H1 (cell line): ENCODE measurements at regions not wholly inside any gene's neighbourhood (a gene's known extent, or its start where the extent isn't known, plus 50 kb on each side); places are given as distances from the start of the nearest gene placed in this dataset.

Experiments
- CTCF ChIA-PET: fragments of 300-600 bp; sonication (Branson Sonifier 250); formaldehyde crosslinking; loops from one replicate; lab custom pipeline; 2021; ENCODE audit not compliant: partially characterized antibody; lab: Charles Lee
- POLR2A ChIA-PET: fragments of 300-600 bp; sonication (Branson Sonifier 250); formaldehyde crosslinking; loops from one replicate; lab custom pipeline; 2021; ENCODE audit warnings: inconsistent platforms; ENCODE audit not compliant: partially characterized antibody; lab: Charles Lee
- DNase-seq, 2 experiments: peaks; one replicate each; pipeline versions ENCODE4 v3.0.0 to v3.0.0-alpha.2; 2010 to 2022; ENCODE audit warnings: low spot score in 2 of 2, low read depth in 1 of 2, mixed read lengths in 1 of 2
- FAIRE-seq: peaks from 2 replicates; lab custom pipeline; 2011; peaks lifted over from hg19 to GRCh38; lab: Jason Lieb, UNC
- H2AFZ ChIP-seq: 2 replicates; pipeline ENCODE4 v1.8.1; 2012; ENCODE audit warnings: low read length, inconsistent platforms
- H2AK5ac ChIP-seq: 2 replicates; pipeline ENCODE4 v1.6.1; 2013; ENCODE audit warnings: low read depth, low read length
- H2BK120ac ChIP-seq: replicated peaks from 2 replicates; pipeline ENCODE3; 2013; ENCODE audit warnings: low read depth, low read length, inconsistent platforms
- H2BK12ac ChIP-seq: 2 replicates; pipeline ENCODE4 v1.6.1; 2013; ENCODE audit warnings: low read depth, low read length
- H2BK15ac ChIP-seq: 2 replicates; pipeline ENCODE4 v1.6.1; 2013; ENCODE audit warnings: low read length
- H2BK20ac ChIP-seq: 2 replicates; pipeline ENCODE4 v1.6.1; 2013; ENCODE audit warnings: low read length
- H2BK5ac ChIP-seq: 2 replicates; pipeline ENCODE4 v1.6.1; 2013; ENCODE audit warnings: low read depth, low read length
- H3K14ac ChIP-seq: 2 replicates; pipeline ENCODE4 v1.6.1; 2013; ENCODE audit warnings: inconsistent platforms; ENCODE audit not compliant: insufficient read length
- H3K18ac ChIP-seq: 2 replicates; pipeline ENCODE4 v1.6.1; 2013; ENCODE audit warnings: low read length; ENCODE audit errors: extremely low read depth
- H3K23ac ChIP-seq: 2 replicates; pipeline ENCODE4 v1.6.1; 2013; ENCODE audit warnings: inconsistent platforms; ENCODE audit not compliant: insufficient read length
- H3K23me2 ChIP-seq: 2 replicates; pipeline ENCODE4 v1.6.1; 2013; ENCODE audit warnings: low read depth, low read length
- H3K27ac ChIP-seq: 2 replicates; pipeline ENCODE4 v1.6.1; 2011; ENCODE audit warnings: low read depth, low read length, inconsistent platforms
- H3K27me3 ChIP-seq, 4 experiments: replicated peaks in 1 of 4; 1 replicate in 1 of 4; 2 replicates in 3 of 4; pipeline versions ENCODE4 v1.6.1 to v1.8.1; 2011 to 2013; ENCODE audit warnings: low read length in 3 of 4, mild to moderate bottlenecking in 3 of 4, inconsistent platforms in 2 of 4, mixed read lengths in 2 of 4, moderate library complexity in 1 of 4; ENCODE audit not compliant: control insufficient read depth in 3 of 4, insufficient read depth in 3 of 4; ENCODE audit errors: extremely low read depth in 1 of 4
- H3K36me3 ChIP-seq, 4 experiments: 2 replicates each; pipeline versions ENCODE4 v1.6.1 to v1.8.1; 2011 to 2013; ENCODE audit warnings: mild to moderate bottlenecking in 4 of 4, low read length in 3 of 4, moderate library complexity in 2 of 4, control low read depth in 1 of 4, inconsistent platforms in 1 of 4; ENCODE audit not compliant: insufficient read depth in 4 of 4, control insufficient read depth in 2 of 4
- H3K4ac ChIP-seq: replicated peaks from 2 replicates; pipeline ENCODE3; 2013; ENCODE audit warnings: low read length, low read depth, mixed read lengths, inconsistent platforms; ENCODE audit not compliant: insufficient read length
- H3K4me1 ChIP-seq, 4 experiments: replicated peaks in 1 of 4; 1 replicate in 1 of 4; 2 replicates in 3 of 4; pipeline versions ENCODE4 v1.6.1 to v1.8.1; 2011 to 2013; ENCODE audit warnings: low read length in 3 of 4, inconsistent platforms in 2 of 4, mixed read lengths in 1 of 4; ENCODE audit not compliant: insufficient read depth in 4 of 4, control insufficient read depth in 3 of 4
- H3K4me2 ChIP-seq, 2 experiments: 2 replicates each; pipeline versions ENCODE4 v1.6.1 to v1.8.1; 2011 to 2013; ENCODE audit warnings: low read depth in 2 of 2, low read length in 2 of 2, control low read depth in 1 of 2, inconsistent platforms in 1 of 2, mild to moderate bottlenecking in 1 of 2; ENCODE audit not compliant: insufficient read depth in 1 of 2
- H3K4me3 ChIP-seq, 4 experiments: fragments of 200-600, 300-600 bp in 1 of 4; sonication (generic), shearing (Covaris generic), sonication (Bioruptor Twin) in 1 of 4; 2 replicates each; pipeline versions ENCODE4 v1.5.1 to v1.8.1; 2011 to 2016; ENCODE audit warnings: low read length in 4 of 4, low read depth in 3 of 4, control low read depth in 2 of 4, inconsistent platforms in 2 of 4, mild to moderate bottlenecking in 2 of 4, mixed read lengths in 1 of 4, moderate library complexity in 1 of 4; ENCODE audit not compliant: insufficient read depth in 2 of 4; ENCODE audit errors: extremely low read depth in 1 of 4
- H3K56ac ChIP-seq: replicated peaks from 2 replicates; pipeline ENCODE3; 2013; ENCODE audit warnings: low read depth, mild to moderate bottlenecking, mixed read lengths, low read length, inconsistent platforms; ENCODE audit not compliant: insufficient read length
- H3K79me1 ChIP-seq: 2 replicates; pipeline ENCODE4 v1.6.1; 2013; ENCODE audit warnings: low read depth, low read length, control low read depth
- H3K79me2 ChIP-seq, 2 experiments: 2 replicates each; pipeline versions ENCODE4 v1.6.1 to v1.8.1; 2012 to 2013; ENCODE audit warnings: low read length in 2 of 2, mild to moderate bottlenecking in 2 of 2, inconsistent platforms in 1 of 2; ENCODE audit not compliant: insufficient read depth in 2 of 2, control insufficient read depth in 1 of 2
- H3K9ac ChIP-seq, 4 experiments: replicated peaks in 1 of 4; 1 replicate in 1 of 4; 2 replicates in 3 of 4; pipeline versions ENCODE4 v1.6.1 to v1.8.1; 2011 to 2013; ENCODE audit warnings: low read depth in 3 of 4, low read length in 3 of 4, control low read depth in 2 of 4, mild to moderate bottlenecking in 2 of 4, moderate library complexity in 2 of 4, inconsistent platforms in 1 of 4; ENCODE audit errors: extremely low read depth in 1 of 4
- H3K9me3 ChIP-seq, 2 experiments: 2 replicates each; pipeline versions ENCODE4 v1.6.1 to v1.8.1; 2012 to 2013; ENCODE audit warnings: mild to moderate bottlenecking in 2 of 2, moderate library complexity in 2 of 2, control low read depth in 1 of 2, inconsistent platforms in 1 of 2, low read depth in 1 of 2, low read length in 1 of 2, mixed read lengths in 1 of 2; ENCODE audit not compliant: insufficient read depth in 2 of 2
- H4K20me1 ChIP-seq, 2 experiments: replicated peaks in 1 of 2; 2 replicates each; pipeline versions ENCODE3 to v1.8.1; 2011 to 2013; ENCODE audit warnings: inconsistent platforms in 2 of 2, low read length in 2 of 2, mild to moderate bottlenecking in 1 of 2; ENCODE audit not compliant: insufficient read depth in 2 of 2, control insufficient read depth in 1 of 2
- H4K5ac ChIP-seq: 2 replicates; pipeline ENCODE4 v1.6.1; 2013; ENCODE audit warnings: low read length, low read depth, mixed read lengths, inconsistent platforms; ENCODE audit not compliant: insufficient read length
- H4K8ac ChIP-seq: 2 replicates; pipeline ENCODE4 v1.8.0; 2013; ENCODE audit warnings: mild to moderate bottlenecking, moderate library complexity, low read length, inconsistent platforms; ENCODE audit not compliant: insufficient read depth; ENCODE audit errors: extremely low read depth
- H4K91ac ChIP-seq: replicated peaks from 2 replicates; pipeline ENCODE3; 2013; ENCODE audit warnings: low read length, mixed read lengths, inconsistent platforms; ENCODE audit not compliant: insufficient read length
- CBX8 ChIP-seq: fragments of 300-800, 300-1000 bp; sonication (generic); IDR thresholded peaks from 2 replicates; pipeline ENCODE4 v1.7.1; 2016; ENCODE audit warnings: low read depth, low read length, borderline replicate concordance
- CEBPB ChIP-seq: IDR thresholded peaks from 2 replicates; pipeline ENCODE4 v1.6.1; 2012; ENCODE audit warnings: low read depth, low read length
- CHD2 ChIP-seq: IDR thresholded peaks from 2 replicates; pipeline ENCODE4 v1.6.1; 2012; ENCODE audit warnings: low read length, improper control_type of control experiment
- CTBP2 ChIP-seq: IDR thresholded peaks from 2 replicates; pipeline ENCODE4 v1.7.0; 2011; ENCODE audit warnings: borderline replicate concordance, mild to moderate bottlenecking, moderate library complexity, mixed read lengths, low read length; ENCODE audit not compliant: insufficient read depth, insufficient read length
- EGR1 ChIP-seq: IDR thresholded peaks from 2 replicates; pipeline ENCODE4 v1.6.1; 2011; ENCODE audit warnings: low read depth, low read length, borderline replicate concordance
- FOSL1 ChIP-seq: IDR thresholded peaks from 2 replicates; pipeline ENCODE4 v1.6.1; 2011; ENCODE audit warnings: mild to moderate bottlenecking, low read depth, low read length, moderate library complexity; ENCODE audit not compliant: insufficient read depth
- GTF2F1 ChIP-seq: IDR thresholded peaks from 2 replicates; pipeline ENCODE4 v1.6.1; 2012; ENCODE audit warnings: low read depth, low read length, improper control_type of control experiment, borderline replicate concordance
- HDAC6 ChIP-seq: IDR thresholded peaks from one replicate; pipeline ENCODE4 v1.7.1; 2012; ENCODE audit warnings: low read depth, mild to moderate bottlenecking, inconsistent platforms, low read length, moderate library complexity
- JUN ChIP-seq: IDR thresholded peaks from 2 replicates; pipeline ENCODE4 v1.6.1; 2011; ENCODE audit warnings: low read depth, mild to moderate bottlenecking, improper control_type of control experiment, low read length
- POLR2A ChIP-seq, 2 experiments: IDR thresholded peaks; 1 replicate in 1 of 2; 2 replicates in 1 of 2; pipeline ENCODE4 v1.6.1; 2011; ENCODE audit warnings: low read depth in 2 of 2, low read length in 2 of 2, mild to moderate bottlenecking in 2 of 2; ENCODE audit errors: control extremely low read depth in 1 of 2
- RAD21 ChIP-seq, 2 experiments: IDR thresholded peaks in 1 of 2; conservative IDR thresholded peaks in 1 of 2; 2 replicates each; pipeline ENCODE4 v1.6.1; 2011; ENCODE audit warnings: low read depth in 2 of 2, low read length in 2 of 2, improper control_type of control experiment in 1 of 2, inconsistent platforms in 1 of 2, mild to moderate bottlenecking in 1 of 2, moderate library complexity in 1 of 2
- RBBP5 ChIP-seq: IDR thresholded peaks from 2 replicates; pipeline ENCODE4 v1.7.1; 2012; ENCODE audit warnings: low read depth, mild to moderate bottlenecking, inconsistent platforms, low read length, moderate library complexity, borderline replicate concordance
- RNF2 ChIP-seq: fragments of 200-900, 300-1000 bp; sonication (generic); IDR thresholded peaks from 2 replicates; pipeline ENCODE4 v1.7.1; 2016; ENCODE audit warnings: borderline replicate concordance, low read depth, mild to moderate bottlenecking, antibody characterized with exemption, low read length; ENCODE audit not compliant: poor library complexity, severe bottlenecking; ENCODE audit errors: missing control alignments
- SRF ChIP-seq: IDR thresholded peaks from 2 replicates; pipeline ENCODE4 v1.6.1; 2011; ENCODE audit warnings: mild to moderate bottlenecking, low read depth, low read length, moderate library complexity
- WGBS, 2 experiments: shearing (Covaris generic) in 1 of 2; methylation state at CpG; one replicate each; pipeline versions ENCODE4 v1.1.6 to v1.1.7; 2013 to 2015; ENCODE audit warnings: low lambda C conversion rate in 2 of 2, mixed read lengths in 2 of 2, inconsistent platforms in 1 of 2, low coverage in 1 of 2, missing lambda C conversion rate in 1 of 2; ENCODE audit not compliant: insufficient replicate concordance in 2 of 2, insufficient coverage in 1 of 2, insufficient read length in 1 of 2; ENCODE audit errors: extremely low coverage in 1 of 2, missing lambda C conversion rate in 1 of 2; 5-methylcytosine and 5-hydroxymethylcytosine counted together
- TF ChIP-seq, protein P1 (sequence below): IDR thresholded peaks from 2 replicates; pipeline ENCODE4 v1.6.1; 2012; ENCODE audit warnings: inconsistent platforms

DNA sequence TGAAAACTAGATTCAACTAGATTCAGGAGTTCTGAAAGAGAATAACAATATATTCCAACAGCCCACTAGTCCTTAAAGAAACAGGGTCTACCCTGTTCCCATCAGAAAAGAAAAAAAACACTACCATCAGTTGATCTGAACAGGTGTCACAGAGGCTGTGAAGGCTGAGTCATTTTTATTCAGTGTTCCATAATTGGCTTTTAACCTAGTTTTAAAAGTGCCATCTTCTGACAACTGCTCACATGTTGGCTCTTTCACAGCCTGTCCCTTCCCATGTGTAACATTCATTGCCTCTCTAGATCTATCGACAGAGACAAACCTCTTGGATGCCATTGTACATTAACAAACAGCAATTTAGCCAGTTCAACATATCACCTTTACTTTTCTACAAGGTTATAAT, 243.7 kb downstream of the TBX15 start:
- FAIRE-seq (no peak), DNase-seq (no peak)
- Histone ChIP-seq H3K14ac (no peak overlapping the region), H3K79me2 (no peaks in the 10 kb centered on the region), H2AFZ (no peak overlapping the region), H3K56ac (no peak overlapping the region), H4K20me1 (no peaks in the 10 kb centered on the region), H2BK120ac (no peak overlapping the region), H3K27me3 (no peaks in the 10 kb centered on the region), H3K18ac (no peak overlapping the region), H4K5ac (no peak overlapping the region), H2AK5ac (no peak overlapping the region), H2BK20ac (no peak overlapping the region), H3K79me1 (no peaks in the 10 kb centered on the region), H4K91ac (no peak overlapping the region), H2BK12ac (no peak overlapping the region), H3K27ac (no peak overlapping the region), H3K9ac (no peak overlapping the region), H4K8ac (no peak overlapping the region), H2BK5ac (no peak overlapping the region), H3K36me3 (no peaks in the 10 kb centered on the region), H3K23ac (no peak overlapping the region), H3K4me1 (peaks cover 0 to 4% (median 2%) of the 10 kb centered on the region in 4 experiments; a peak in 2 of 7 replicates), H2BK15ac (no peak overlapping the region), H3K9me3 (no peaks in the 10 kb centered on the region), H3K4ac (no peak overlapping the region), H3K23me2 (no peaks in the 10 kb centered on the region), H3K4me2 (no peak overlapping the region), H3K4me3 (no peak overlapping the region)
- ChIA-PET POLR2A (no interaction called here), CTCF (no interaction called here)
- WGBS, 2 experiments, result 97% methylated on average over 1 of the region's 1 CpG; no CpG with 5 or more reads in 1 of the 2 experiments
- no peak for TF ChIP-seq CTBP2
- TF ChIP-seq CHD2, result no peak
- no peak for TF ChIP-seq RAD21 (IDR thresholded peaks at IDR 0.05 in 1 of 2, conservative IDR thresholded peaks at IDR 0.05 in 1 of 2; ENCODE audit: low read depth in 2 of 2, low read length in 2 of 2)
- no peak for TF ChIP-seq GTF2F1
- TF ChIP-seq SRF, result no peak
- TF ChIP-seq RNF2, result no peak
- TF ChIP-seq RBBP5, result no peak
- TF ChIP-seq POLR2A (IDR thresholded peaks at IDR 0.05; ENCODE audit: control extremely low read depth in 1 of 2, low read depth in 2 of 2, low read length in 2 of 2), result no peak
- no peak for TF ChIP-seq JUN
- no peak for TF ChIP-seq CEBPB
- TF ChIP-seq, protein P1, sequence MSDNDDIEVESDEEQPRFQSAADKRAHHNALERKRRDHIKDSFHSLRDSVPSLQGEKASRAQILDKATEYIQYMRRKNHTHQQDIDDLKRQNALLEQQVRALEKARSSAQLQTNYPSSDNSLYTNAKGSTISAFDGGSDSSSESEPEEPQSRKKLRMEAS, result no peak
- TF ChIP-seq EGR1, result no peak
- TF ChIP-seq CBX8, result no peak
- no peak for TF ChIP-seq FOSL1
- no peak for TF ChIP-seq HDAC6
